Stimulated activated CD4-positive, alpha-beta T cell treated with anti-CD3 and anti-CD28 coated beads, Interleukin-12 subunit alpha, Interleukin-12 subunit beta, amount 100 ng/mL, for 24 hours (primary cell): ENCODE measurements at regions not wholly inside any gene's neighbourhood (a gene's known extent, or its start where the extent isn't known, plus 50 kb on each side); places are given as distances from the start of the nearest gene placed in this dataset.
"Not testable (repeated sequence)": the region's sequence is repeated elsewhere in the genome, so short reads cannot be mapped to it uniquely, and the experiment has no call there.

ENCODE experiments used
- DNase-seq, 2 experiments: peaks; one replicate each; pipeline ENCODE4 v3.0.0-alpha.2; 2020; ENCODE audit warnings: low read depth in 2 of 2

DNA sequence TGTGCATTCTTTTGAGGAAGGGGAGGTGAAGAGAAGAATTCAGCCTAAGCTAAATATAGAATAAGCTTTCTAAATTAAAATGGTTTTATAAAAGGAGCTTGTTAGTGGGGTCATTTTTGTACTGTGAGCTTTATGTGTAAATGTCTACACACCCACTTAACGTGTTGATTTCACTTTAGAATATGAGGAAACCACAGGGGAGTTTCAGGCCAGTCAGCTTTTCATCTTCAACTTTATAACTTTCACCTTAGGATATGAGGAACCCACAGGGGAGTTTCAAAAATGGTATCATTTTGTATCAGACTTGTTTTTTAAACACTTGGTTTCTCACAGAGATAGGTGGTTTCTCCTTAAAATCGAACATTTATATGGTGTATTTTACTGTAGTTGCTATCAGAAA lies 120.7 kb upstream of the NIPA1 start:
- DNase-seq = not testable (repeated sequence)

DNA sequence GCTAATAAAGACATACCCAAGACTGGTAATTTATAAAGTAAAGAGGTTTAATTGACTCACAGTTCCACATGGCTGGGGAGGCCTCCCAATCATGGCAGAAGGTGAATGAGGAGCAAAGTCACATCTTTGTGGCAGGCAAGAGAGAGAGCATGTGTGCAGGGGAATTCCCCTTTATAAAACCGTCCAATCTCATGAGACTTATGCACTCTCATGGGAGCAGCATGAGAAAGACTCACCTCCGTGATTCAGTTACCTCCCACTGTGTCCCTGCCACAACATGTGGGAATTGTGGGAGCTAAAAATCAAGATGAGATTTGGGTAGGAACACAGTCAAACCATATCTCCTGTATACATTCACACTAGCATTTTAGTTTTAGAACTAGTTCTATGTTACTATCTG lies 101.7 kb upstream of the NIPA1 start:
- DNase-seq = not testable (repeated sequence)

GRCh38 chr15:22699881-22700280 lies 86.6 kb upstream of the NIPA1 start:
- not testable (repeated sequence) for DNase-seq

GRCh38 chr15:22710831-22711341 lies 75.6 kb upstream of the NIPA1 start:
- DNase-seq = not testable (repeated sequence)

DNA sequence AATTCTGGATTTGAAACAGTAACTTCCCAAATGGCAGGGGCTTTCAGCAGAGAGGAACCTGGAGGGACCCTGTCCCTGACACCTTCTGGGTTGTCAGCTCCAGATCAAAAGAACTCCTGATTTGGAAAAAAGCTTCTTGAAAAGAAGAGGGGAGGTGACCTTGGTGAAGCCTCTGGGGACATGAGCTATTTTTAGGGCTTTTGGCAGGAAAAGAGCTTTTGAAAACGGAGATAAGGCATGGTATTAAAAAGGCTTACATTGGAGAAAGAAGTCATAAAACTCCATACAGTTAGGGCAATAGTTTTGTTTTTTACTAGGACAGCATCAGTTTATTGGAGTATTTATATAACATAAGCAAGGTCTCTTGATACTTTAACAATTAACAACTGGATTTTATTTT lies 72.5 kb upstream of the NIPA1 start:
- DNase-seq = not testable (repeated sequence)

GRCh38 chr15:22714358-22715132 lies 71.9 kb upstream of the NIPA1 start:
- DNase-seq = not testable (repeated sequence)

DNA sequence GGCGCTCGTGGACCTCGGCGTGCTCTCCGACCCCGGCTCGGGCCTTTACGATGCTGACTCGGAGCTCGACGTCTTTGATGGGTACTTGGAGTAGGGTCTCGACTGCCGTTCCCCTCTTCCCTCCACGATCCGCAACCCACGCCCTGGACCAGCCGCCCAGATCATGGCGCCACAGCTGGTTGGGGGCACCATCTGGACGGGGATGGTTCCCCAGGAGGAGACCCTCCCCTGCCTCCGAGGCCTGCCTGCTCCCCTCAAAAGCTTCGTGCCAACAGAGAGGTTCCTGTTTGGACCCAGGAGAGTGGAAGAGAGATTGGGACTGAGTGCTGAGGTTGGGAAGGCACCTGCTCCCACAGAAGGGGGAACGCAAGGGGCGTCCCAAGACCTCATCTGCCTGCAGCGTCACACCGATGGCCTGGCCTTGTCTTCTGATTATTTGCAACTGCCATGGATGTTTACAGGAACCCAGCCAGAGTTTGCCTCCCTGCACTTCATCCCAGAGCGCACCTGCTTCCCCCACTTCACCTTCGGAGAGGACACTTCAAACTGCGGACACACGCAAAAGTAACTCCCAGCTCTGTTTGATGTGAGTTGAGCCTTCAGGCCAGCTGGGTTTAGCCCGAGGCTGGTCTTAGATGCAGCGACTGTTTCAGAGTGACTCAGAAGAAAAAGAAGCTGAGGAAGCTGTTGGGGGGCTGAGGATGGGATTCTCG lies 71.2 kb upstream of the NIPA1 start:
- not testable (repeated sequence) for DNase-seq

DNA sequence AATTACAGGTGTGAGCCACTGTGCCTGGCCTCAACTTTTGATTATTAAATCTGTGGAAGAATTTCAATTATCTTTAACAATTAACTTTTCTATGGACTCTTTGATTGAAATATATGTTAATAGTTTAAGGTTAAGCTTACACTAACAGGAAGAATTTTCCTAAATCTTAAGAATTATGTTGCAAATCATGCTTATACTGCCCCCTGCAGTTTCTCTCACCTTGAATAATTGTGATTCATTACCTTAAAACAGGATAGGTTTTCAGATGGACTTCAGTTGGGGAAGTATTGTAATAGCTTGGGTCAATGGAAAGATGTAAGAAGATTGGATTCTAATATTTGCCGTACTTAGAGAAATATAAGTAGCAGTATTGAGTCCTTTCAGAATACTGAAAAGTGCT lies 66.5 kb upstream of the NIPA1 start:
- not testable (repeated sequence) for DNase-seq

- DNase-seq = not testable (repeated sequence)
These were observed 60.3 kb upstream of the NIPA1 start for GRCh38 chr15:22726104-22726503.

DNA sequence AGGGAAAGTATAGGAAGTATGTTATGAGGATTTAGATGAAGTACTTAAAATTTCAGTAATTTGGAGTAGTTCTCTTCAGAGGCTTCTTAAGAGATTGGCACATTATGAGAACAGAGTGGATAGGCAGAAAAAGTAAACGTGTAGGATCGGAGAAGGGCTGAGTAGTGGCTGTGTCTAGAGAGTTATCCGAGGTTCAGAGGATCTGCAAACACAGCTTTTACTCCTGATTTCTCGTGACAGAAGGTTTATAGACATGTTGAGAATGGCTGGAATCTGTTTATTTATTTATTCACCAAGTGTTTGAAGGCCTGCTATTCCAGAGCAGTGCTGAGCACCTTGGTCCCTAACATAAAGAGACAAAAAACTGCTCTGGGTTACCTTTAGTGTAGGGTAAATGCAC lies 51.4 kb upstream of the NIPA1 start:
- DNase-seq = not testable (repeated sequence)

- DNase-seq = no peak
These were observed 50.7 kb upstream of the NIPA1 start for GRCh38 chr15:22735781-22736180.

DNA sequence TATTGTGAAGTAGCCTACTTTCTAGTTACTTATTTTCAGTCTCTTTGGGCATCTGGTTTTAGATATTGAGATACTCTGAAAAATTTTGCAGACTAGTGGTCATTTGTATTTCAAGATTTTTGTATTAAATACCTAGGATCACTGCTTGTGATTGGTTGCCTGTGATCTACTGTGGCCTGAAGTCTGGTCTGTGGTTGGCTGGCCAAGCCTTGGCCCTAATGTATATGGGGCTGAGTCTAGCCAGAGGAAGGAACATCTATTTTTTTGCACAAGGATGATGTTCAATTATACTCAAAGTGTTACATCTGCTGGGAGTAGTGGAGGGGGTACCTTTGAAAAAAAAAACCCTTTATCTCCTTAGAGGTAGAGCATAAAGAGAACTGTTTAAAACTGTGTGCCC lies 50.2 kb upstream of the NIPA1 start:
- not testable (repeated sequence) for DNase-seq
